Heart left ventricle (tissue), 16 donors: ENCODE measurements at regions not wholly inside any gene's neighbourhood (a gene's known extent, or its start where the extent isn't known, plus 50 kb on each side); places are given as distances from the start of the nearest gene placed in this dataset.

Experiments
- ATAC-seq, 4 donors: fragments of 200-7000 bp; cut with Tn5 transposase; one replicate each; pipeline ENCODE4 v1.9.1; 2020 to 2022; ENCODE audit warnings: moderate library complexity in 4 of 4, mild to moderate bottlenecking in 3 of 4, moderate number of reproducible peaks in 1 of 4
- DNase-seq, 5 donors: peaks; one replicate each; pipeline ENCODE4 v3.0.0-alpha.2; 2020
- H3K27ac ChIP-seq, 12 donors: fragments of 200-600 bp; sonication (generic) in 4 of 12; one replicate each; pipeline versions ENCODE4 v1.5.0 to v1.8.0; 2016 to 2022; ENCODE audit warnings: mild to moderate bottlenecking in 2 of 12
- H3K27me3 ChIP-seq, 9 donors: fragments of 200-600 bp; sonication (generic) in 2 of 9; one replicate each; pipeline versions ENCODE4 v1.5.1 to v1.8.0; 2016 to 2022; ENCODE audit warnings: mild to moderate bottlenecking in 3 of 9
- H3K36me3 ChIP-seq, 9 donors: fragments of 200-600 bp; sonication (generic) in 2 of 9; one replicate each; pipeline versions ENCODE4 v1.5.0 to v1.8.0; 2018 to 2022; ENCODE audit warnings: mild to moderate bottlenecking in 2 of 9
- H3K4me1 ChIP-seq, 12 donors: fragments of 200-600 bp; sonication (generic) in 4 of 12; one replicate each; pipeline versions ENCODE4 v1.5.0 to v1.8.0; 2016 to 2022; ENCODE audit warnings: mild to moderate bottlenecking in 3 of 12
- H3K4me3 ChIP-seq, 12 donors: fragments of 200-600 bp; sonication (generic) in 4 of 12; one replicate each; pipeline versions ENCODE4 v1.5.0 to v1.8.0; 2017 to 2022; ENCODE audit warnings: mild to moderate bottlenecking in 9 of 12, moderate library complexity in 4 of 12
- H3K9me3 ChIP-seq, 12 donors: fragments of 200-600 bp; sonication (generic) in 4 of 12; one replicate each; pipeline versions ENCODE4 v1.5.0 to v1.8.0; 2016 to 2022; ENCODE audit warnings: mild to moderate bottlenecking in 1 of 12
- CTCF ChIP-seq, 12 donors: fragments of 200-600 bp; sonication (generic) in 4 of 12; IDR thresholded peaks; one replicate each; pipeline versions ENCODE4 v1.5.0 to v1.8.0; 2018 to 2022; ENCODE audit warnings: antibody characterized with exemption in 12 of 12, mild to moderate bottlenecking in 5 of 12
- POLR2A ChIP-seq, 2 donors: fragments of 450-650 bp; IDR thresholded peaks; one replicate each; pipeline ENCODE4 v1.6.1; 2017; ENCODE audit warnings: antibody characterized with exemption in 2 of 2, mild to moderate bottlenecking in 2 of 2, moderate library complexity in 2 of 2
- WGBS, 4 donors: extraction: QIAGEN DNeasy Blood & Tissue Kit in 2 of 4; methylation state at CpG; one replicate each; pipeline versions ENCODE4 v1.1.5 to v1.1.7; 2013 to 2018; 5-methylcytosine and 5-hydroxymethylcytosine counted together
- intact Hi-C, 10 donors: fragments of 100-400 bp; cut with DNase I; formaldehyde crosslinking; loops; one replicate each; pipeline versions ENCODE4 v1.11.1 to v1.14.2; 2022
- donor health status: ischemic (EF 13 %, LVEDD 7.1; RV severe dilation, severe dysfunction).
- donor health status: healthy with polysubstance abuse.
- donor health status: DM: no; HTN: yes; CAD: no.
- donor health status: DM: no; HTN: no; CAD: no.
- donor health status: ischemic (EF 25% LVEDD 6.9; RV normal size, moderate dysfunction).
- donor health status: ischemic (EF 25% LVEDD 5.7; RV mildly dilated, moderate dysfunction).
- donor health status: healthy.
- donor health status: DM: yes; HTN: yes; CAD: no.
- donor health status: ischemic (EF 35%, LVEDD 5.7; RV mildly dilated, moderate dysfunction).
- donor health status: nonischemic (EF 11% LVEDD 7.7; RV severe dilation, severe dysfunction).
- donor health status: DM: yes; HTN: yes; CAD: no.
- donor health status: PGD.
- donor health status: ischemic (EF 29% LVEDD 5.4; RV normal size, mild dysfunction).
- donor health status: nonischemic (EF 23%, LVEDD 6.1; RV moderate dilation, normal function).

GRCh38 chr20:20967564-20968184 is 138.5 kb downstream of the LINC00237 start:
- H3K27me3 ChIP-seq = peaks cover 0 to 16% (median 0%) of the 10 kb centered on the region in 9 donors
- ATAC-seq (no peak), DNase-seq (no peak)
- H3K27ac ChIP-seq = no peak overlapping the region
- H3K36me3 ChIP-seq = no peaks in the 10 kb centered on the region
- H3K4me3 ChIP-seq = no peak overlapping the region
- intact Hi-C loops = no loop called here
- no peaks in the 10 kb centered on the region for H3K4me1 ChIP-seq
- WGBS, 4 donors = 72 to 75% (median 74%) methylated on average over 10 of the region's 10 CpGs
- no peaks in the 10 kb centered on the region for H3K9me3 ChIP-seq
- TF ChIP-seq POLR2A (IDR thresholded peaks at IDR 0.05) = no peak
- TF ChIP-seq CTCF (IDR thresholded peaks at IDR 0.05) = no peak

- Histone ChIP-seq H3K4me3 (no peak overlapping the region), H3K36me3 (no peaks in the 10 kb centered on the region), H3K9me3 (no peaks in the 10 kb centered on the region), H3K27me3 (peaks cover 0 to 16% (median 0%) of the 10 kb centered on the region in 9 donors), H3K4me1 (no peaks in the 10 kb centered on the region), H3K27ac (no peak overlapping the region)
- WGBS, 4 donors = 77 to 81% (median 78%) methylated on average over 8 of the region's 8 CpGs
- ATAC-seq = no peak
- intact Hi-C loops = no loop called here
- TF ChIP-seq POLR2A (IDR thresholded peaks at IDR 0.05) (no peak), CTCF (IDR thresholded peaks at IDR 0.05) (no peak)
- DNase-seq = no peak
Measured at GRCh38 chr20:20966171-20966570, 140.0 kb downstream of the LINC00237 start.

GRCh38 chr20:20959031-20959755 is 147.0 kb downstream of the LINC00237 start:
- Histone ChIP-seq H3K4me3 (no peak overlapping the region), H3K27ac (no peak overlapping the region), H3K27me3 (no peaks in the 10 kb centered on the region), H3K36me3 (no peaks in the 10 kb centered on the region), H3K4me1 (no peaks in the 10 kb centered on the region), H3K9me3 (no peaks in the 10 kb centered on the region)
- DNase-seq (no peak), ATAC-seq (no peak)
- intact Hi-C loops = no loop called here
- 64 to 87% (median 85%) methylated on average over 5 of the region's 5 CpGs for WGBS, 4 donors
- TF ChIP-seq CTCF (IDR thresholded peaks at IDR 0.05) (no peak), POLR2A (IDR thresholded peaks at IDR 0.05) (no peak)

- Histone ChIP-seq H3K4me3 (no peak overlapping the region), H3K4me1 (no peaks in the 10 kb centered on the region), H3K9me3 (no peaks in the 10 kb centered on the region), H3K27ac (no peak overlapping the region), H3K27me3 (peaks cover 0 to 8% (median 0%) of the 10 kb centered on the region in 9 donors), H3K36me3 (no peaks in the 10 kb centered on the region)
- intact Hi-C loops = no loop called here
- TF ChIP-seq CTCF (IDR thresholded peaks at IDR 0.05) = no peak
- TF ChIP-seq POLR2A (IDR thresholded peaks at IDR 0.05) = no peak
- 79 to 85% (median 83%) methylated on average over 10 to 12 of the region's 12 CpGs for WGBS, 4 donors
- no peak for DNase-seq
- no peak for ATAC-seq
Measured at GRCh38 chr20:20956513-20956931, 149.6 kb downstream of the LINC00237 start.
